CD8-positive, alpha-beta memory T cell (primary cell): ENCODE measurements at regions not wholly inside any gene's neighbourhood (a gene's known extent, or its start where the extent isn't known, plus 50 kb on each side); places are given as distances from the start of the nearest gene placed in this dataset.

Experiments used
- CTCF ChIA-PET: fragments of 350-600 bp; sonication (Branson Sonifier 250); formaldehyde crosslinking; loops from one replicate; lab custom pipeline; 2021; ENCODE audit warnings: antibody characterized with exemption; lab: Charles Lee
- POLR2A ChIA-PET: fragments of 350-600 bp; sonication (Branson Sonifier 250); formaldehyde crosslinking; loops from one replicate; lab custom pipeline; 2021; ENCODE audit warnings: antibody characterized with exemption; lab: Charles Lee
- DNase-seq, 5 donors: peaks; one replicate each; pipeline versions ENCODE4 v3.0.0 to v3.0.0-alpha.2; 2020 to 2022; ENCODE audit warnings: mixed read lengths in 1 of 5
- H3K27ac ChIP-seq: one replicate; pipeline ENCODE4 v1.7.0; 2013; ENCODE audit warnings: low read depth, mild to moderate bottlenecking, low read length, moderate library complexity
- H3K27me3 ChIP-seq: 2 replicates; pipeline ENCODE4 v1.7.0; 2013; ENCODE audit warnings: low read length, mild to moderate bottlenecking; ENCODE audit not compliant: insufficient read depth, poor library complexity, severe bottlenecking
- H3K36me3 ChIP-seq: 2 replicates; pipeline ENCODE4 v1.7.0; 2013; ENCODE audit warnings: mild to moderate bottlenecking, low read length, moderate library complexity; ENCODE audit not compliant: insufficient read depth
- H3K4me1 ChIP-seq: 2 replicates; pipeline ENCODE4 v1.7.0; 2013; ENCODE audit warnings: mild to moderate bottlenecking, low read length, moderate library complexity; ENCODE audit not compliant: insufficient read depth
- H3K4me3 ChIP-seq: 2 replicates; pipeline ENCODE4 v1.7.0; 2013; ENCODE audit warnings: mild to moderate bottlenecking, low read length
- H3K9me3 ChIP-seq: 2 replicates; pipeline ENCODE4 v1.7.0; 2013; ENCODE audit warnings: mild to moderate bottlenecking, low read length
- H3K27ac Mint-ChIP-seq, 8 donors: one replicate each; pipeline ENCODE4 v1.8.0; 2020 to 2021; ENCODE audit warnings: mixed read lengths in 8 of 8, mild to moderate bottlenecking in 6 of 8, inconsistent platforms in 3 of 8, moderate library complexity in 3 of 8
- H3K27me3 Mint-ChIP-seq, 2 donors: one replicate each; pipeline ENCODE4 v1.8.0; 2020 to 2021; ENCODE audit warnings: mixed read lengths in 2 of 2, mild to moderate bottlenecking in 1 of 2, moderate library complexity in 1 of 2
- H3K36me3 Mint-ChIP-seq, 3 donors: one replicate each; pipeline ENCODE4 v1.8.0; 2020 to 2021; ENCODE audit warnings: mixed read lengths in 3 of 3, inconsistent platforms in 1 of 3, mild to moderate bottlenecking in 1 of 3
- H3K4me1 Mint-ChIP-seq, 3 donors: one replicate each; pipeline ENCODE4 v1.8.0; 2020 to 2021; ENCODE audit warnings: mixed read lengths in 3 of 3, inconsistent platforms in 1 of 3, mild to moderate bottlenecking in 1 of 3
- H3K4me3 Mint-ChIP-seq, 7 donors: one replicate each; pipeline ENCODE4 v1.8.0; 2020 to 2021; ENCODE audit warnings: mixed read lengths in 7 of 7, mild to moderate bottlenecking in 6 of 7, moderate library complexity in 4 of 7, inconsistent platforms in 2 of 7
- H3K9me3 Mint-ChIP-seq, 5 donors: one replicate each; pipeline ENCODE4 v1.8.0; 2020 to 2022; ENCODE audit warnings: mixed read lengths in 5 of 5, mild to moderate bottlenecking in 3 of 5, moderate library complexity in 2 of 5, inconsistent platforms in 1 of 5

DNA sequence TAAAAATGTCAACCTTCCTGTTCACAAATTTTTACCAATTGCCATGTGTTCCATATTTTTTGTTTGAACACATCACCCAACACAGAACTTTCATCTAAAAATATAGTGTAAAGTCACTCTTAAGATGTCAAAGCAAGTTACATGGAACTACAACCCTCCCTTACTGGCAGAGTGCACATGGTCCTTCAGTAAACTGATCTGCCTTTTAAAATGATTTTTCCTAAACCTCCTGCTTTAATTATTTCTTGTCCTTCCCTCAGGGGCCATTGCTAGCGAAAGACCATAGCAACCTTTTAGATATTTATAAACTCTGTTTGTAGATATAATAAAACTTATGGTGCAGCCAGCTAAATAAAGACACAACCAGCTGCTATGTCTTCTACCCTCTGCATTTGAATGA is 255.2 kb upstream of the FAR2 start:
- DNase-seq = no peak
- Histone ChIP-seq H3K27ac (no peak overlapping the region), H3K36me3 (no peaks in the 10 kb centered on the region), H3K27me3 (no peaks in the 10 kb centered on the region), H3K4me3 (no peak overlapping the region), H3K9me3 (no peaks in the 10 kb centered on the region), H3K4me1 (no peaks in the 10 kb centered on the region)
- ChIA-PET POLR2A (no interaction called here), CTCF (no interaction called here)
- peaks cover 3% of the 10 kb centered on the region in 2 donors for H3K27me3 Mint-ChIP-seq
- H3K4me1 Mint-ChIP-seq = no peaks in the 10 kb centered on the region
- H3K27ac Mint-ChIP-seq = no peak overlapping the region
- no peaks in the 10 kb centered on the region for H3K36me3 Mint-ChIP-seq
- peaks cover 0 to 5% (median 1%) of the 10 kb centered on the region in 5 donors for H3K9me3 Mint-ChIP-seq
- H3K4me3 Mint-ChIP-seq = no peak overlapping the region

DNA sequence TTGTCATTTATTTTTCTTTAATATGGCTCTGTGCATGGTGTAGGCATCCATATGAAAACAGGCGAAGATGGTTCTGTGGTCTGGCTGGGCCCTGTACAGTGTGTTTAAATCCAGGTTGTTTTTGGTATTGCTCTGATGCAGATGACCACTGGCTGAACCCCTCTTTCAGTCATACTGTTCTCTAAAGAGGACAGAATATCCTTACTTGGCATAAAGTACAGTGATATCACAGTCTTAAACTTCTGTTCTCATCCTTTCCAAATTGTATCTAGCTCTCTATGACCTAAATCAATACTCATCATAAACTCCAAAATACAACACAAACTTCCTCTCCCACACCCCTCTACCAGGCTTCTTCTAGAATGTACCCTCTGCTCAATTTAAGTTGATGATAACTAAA is 252.7 kb upstream of the FAR2 start:
- Mint-ChIP-seq H3K4me1 (no peaks in the 10 kb centered on the region), H3K27me3 (peaks cover 0 to 9% of the 10 kb centered on the region in 2 donors), H3K36me3 (no peaks in the 10 kb centered on the region), H3K9me3 (peaks cover 7 to 14% (median 10%) of the 10 kb centered on the region in 5 donors), H3K27ac (no peak overlapping the region), H3K4me3 (no peak overlapping the region)
- H3K27ac ChIP-seq = no peak overlapping the region
- H3K36me3 ChIP-seq = no peaks in the 10 kb centered on the region
- no peak for DNase-seq
- no peak overlapping the region for H3K4me3 ChIP-seq
- no peaks in the 10 kb centered on the region for H3K9me3 ChIP-seq
- POLR2A ChIA-PET = no interaction called here
- no peaks in the 10 kb centered on the region for H3K4me1 ChIP-seq
- H3K27me3 ChIP-seq = no peaks in the 10 kb centered on the region
- CTCF ChIA-PET = no interaction called here

DNA sequence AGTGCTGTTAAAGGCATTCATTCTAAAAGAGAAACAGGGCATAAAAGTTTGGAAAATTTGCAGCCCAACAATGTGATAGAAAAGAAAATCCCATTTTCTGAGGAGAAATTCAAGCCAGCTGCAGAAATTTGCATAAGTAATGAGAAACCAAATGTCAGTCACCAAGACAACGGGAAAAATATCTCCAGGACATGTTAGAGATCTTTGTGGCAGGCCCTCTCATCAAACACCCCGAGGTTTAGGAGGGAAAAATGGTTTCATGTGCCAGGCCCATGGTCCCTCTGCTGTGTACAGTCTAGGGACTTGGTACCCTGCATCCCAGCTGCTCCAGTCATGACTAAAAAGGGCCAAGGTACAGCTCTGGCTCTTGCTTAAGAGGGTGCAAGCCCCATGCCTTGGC is 251.0 kb upstream of the FAR2 start:
- no peaks in the 10 kb centered on the region for H3K27me3 ChIP-seq
- Mint-ChIP-seq H3K36me3 (no peaks in the 10 kb centered on the region), H3K27ac (no peak overlapping the region), H3K27me3 (peaks cover 0 to 9% of the 10 kb centered on the region in 2 donors), H3K4me1 (no peaks in the 10 kb centered on the region), H3K4me3 (no peak overlapping the region), H3K9me3 (peaks cover 9 to 14% (median 11%) of the 10 kb centered on the region in 5 donors)
- ChIA-PET CTCF (no interaction called here), POLR2A (no interaction called here)
- DNase-seq = no peak
- H3K4me3 ChIP-seq = no peak overlapping the region
- H3K4me1 ChIP-seq = no peaks in the 10 kb centered on the region
- no peaks in the 10 kb centered on the region for H3K9me3 ChIP-seq
- H3K27ac ChIP-seq = no peak overlapping the region
- no peaks in the 10 kb centered on the region for H3K36me3 ChIP-seq

DNA sequence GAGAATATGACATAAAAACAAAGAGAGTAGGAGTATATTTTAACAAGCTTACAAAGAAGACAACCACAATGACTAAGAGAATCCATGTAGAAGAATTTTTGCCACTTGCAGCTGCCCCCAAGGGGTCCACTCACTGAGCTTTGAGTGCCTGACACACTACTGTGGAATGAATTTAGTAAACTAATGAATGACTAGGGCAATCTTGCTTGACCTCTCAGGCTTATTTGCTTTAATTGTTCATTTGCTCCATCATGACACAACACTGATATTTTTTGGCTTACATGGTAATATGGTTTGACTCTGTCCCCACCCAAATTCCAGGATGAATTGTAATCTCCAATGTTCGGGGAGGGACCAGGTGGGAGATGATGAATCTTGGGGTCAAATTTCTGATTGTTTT is 249.1 kb upstream of the FAR2 start:
- Histone ChIP-seq H3K27me3 (no peaks in the 10 kb centered on the region), H3K4me3 (no peak overlapping the region), H3K9me3 (no peaks in the 10 kb centered on the region), H3K27ac (no peak overlapping the region), H3K4me1 (no peaks in the 10 kb centered on the region), H3K36me3 (no peaks in the 10 kb centered on the region)
- Mint-ChIP-seq H3K27ac (no peak overlapping the region), H3K27me3 (peaks cover 0 to 9% of the 10 kb centered on the region in 2 donors), H3K36me3 (no peaks in the 10 kb centered on the region), H3K4me1 (no peaks in the 10 kb centered on the region), H3K4me3 (no peak overlapping the region), H3K9me3 (peaks cover 9 to 20% (median 13%) of the 10 kb centered on the region in 5 donors)
- ChIA-PET POLR2A (no interaction called here), CTCF (no interaction called here)
- no peak for DNase-seq

DNA sequence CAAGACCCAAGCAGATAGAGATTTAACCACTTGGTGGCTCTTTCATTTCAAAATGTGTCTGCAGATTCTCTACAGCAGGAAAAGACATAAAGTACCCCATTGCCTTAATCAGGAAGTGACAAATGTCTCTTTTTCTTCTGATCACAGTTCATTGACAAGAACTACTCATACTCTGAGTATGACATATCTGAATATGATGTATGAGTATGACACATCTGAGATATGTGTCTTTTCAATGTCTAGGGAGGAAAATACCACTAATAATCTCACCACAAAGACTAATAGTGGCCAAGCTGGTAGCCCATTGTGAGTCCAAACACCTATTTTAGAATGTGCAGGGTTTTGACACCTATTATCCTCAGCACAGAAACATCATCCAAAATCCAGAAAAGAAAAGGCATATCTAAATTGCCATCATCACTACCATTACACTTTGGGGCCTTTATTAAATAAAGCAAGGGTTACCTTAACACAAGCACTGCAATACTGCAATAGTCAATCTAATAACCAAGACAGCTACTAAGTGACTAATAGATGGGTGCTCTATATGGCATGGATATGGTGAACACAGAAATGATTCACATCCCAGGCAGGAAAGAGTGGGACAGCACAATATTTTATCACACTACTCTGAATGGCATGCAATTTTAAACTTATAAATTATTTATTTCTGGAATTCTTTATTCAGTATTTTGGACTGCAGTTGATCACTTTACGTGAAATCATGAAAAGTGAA is 243.7 kb upstream of the FAR2 start:
- Mint-ChIP-seq H3K27ac (no peak overlapping the region), H3K36me3 (no peaks in the 10 kb centered on the region), H3K9me3 (peaks cover 8 to 30% (median 16%) of the 10 kb centered on the region in 5 donors), H3K27me3 (peaks cover 0 to under 1% of the 10 kb centered on the region in 2 donors), H3K4me1 (no peaks in the 10 kb centered on the region), H3K4me3 (no peak overlapping the region)
- no peaks in the 10 kb centered on the region for H3K4me1 ChIP-seq
- no peaks in the 10 kb centered on the region for H3K36me3 ChIP-seq
- no peaks in the 10 kb centered on the region for H3K9me3 ChIP-seq
- ChIA-PET CTCF (no interaction called here), POLR2A (no interaction called here)
- no peak overlapping the region for H3K4me3 ChIP-seq
- no peak overlapping the region for H3K27ac ChIP-seq
- no peaks in the 10 kb centered on the region for H3K27me3 ChIP-seq
- no peak for DNase-seq

DNA sequence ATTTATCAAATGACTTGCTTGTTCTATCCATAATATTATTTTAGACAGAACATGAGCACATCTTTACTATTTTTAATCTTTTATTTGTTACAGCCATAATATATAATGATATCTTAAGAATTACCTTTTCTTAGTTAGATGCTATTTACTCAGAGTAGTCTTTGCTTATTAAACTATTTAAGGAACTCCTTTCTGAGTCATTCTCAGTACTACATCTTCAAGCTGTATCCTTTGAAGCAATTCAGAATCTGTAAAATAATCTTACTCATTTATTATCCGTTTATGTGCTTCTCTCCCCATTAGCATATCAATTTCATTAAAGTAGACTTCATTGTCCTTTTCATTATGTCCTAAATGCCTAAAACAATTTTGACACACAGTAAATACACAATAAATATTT is 240.4 kb upstream of the FAR2 start:
- Histone ChIP-seq H3K4me3 (no peak overlapping the region), H3K36me3 (no peaks in the 10 kb centered on the region), H3K9me3 (peaks cover 7% of the 10 kb centered on the region), H3K27ac (no peak overlapping the region), H3K27me3 (no peaks in the 10 kb centered on the region), H3K4me1 (no peaks in the 10 kb centered on the region)
- Mint-ChIP-seq H3K4me3 (no peak overlapping the region), H3K27me3 (no peaks in the 10 kb centered on the region), H3K27ac (no peak overlapping the region), H3K4me1 (no peaks in the 10 kb centered on the region), H3K9me3 (peaks cover 11 to 41% (median 19%) of the 10 kb centered on the region in 5 donors), H3K36me3 (no peaks in the 10 kb centered on the region)
- POLR2A ChIA-PET = no interaction called here
- DNase-seq = no peak
- CTCF ChIA-PET = no interaction called here

DNA sequence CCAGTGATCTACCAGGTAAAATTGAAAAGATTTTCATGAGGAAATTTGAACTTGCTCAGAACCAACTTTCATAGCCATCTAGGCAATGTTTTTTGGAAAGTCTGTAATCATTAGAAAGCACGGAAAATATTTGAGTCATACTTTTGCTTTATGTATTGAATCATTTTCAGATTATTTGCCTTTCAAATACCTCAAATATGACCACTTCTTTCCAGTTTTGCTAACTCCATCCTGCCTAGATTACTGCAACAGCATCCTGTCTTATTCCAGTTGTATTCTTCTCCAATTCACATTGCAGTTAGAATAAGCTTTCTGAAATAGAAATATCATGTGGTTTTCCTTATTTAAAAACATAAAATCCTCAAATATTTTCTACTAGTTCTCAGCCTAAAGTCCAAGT is 239.8 kb upstream of the FAR2 start:
- Histone ChIP-seq H3K4me3 (no peak overlapping the region), H3K36me3 (no peaks in the 10 kb centered on the region), H3K27me3 (no peaks in the 10 kb centered on the region), H3K27ac (no peak overlapping the region), H3K9me3 (peaks cover 10% of the 10 kb centered on the region), H3K4me1 (no peaks in the 10 kb centered on the region)
- Mint-ChIP-seq H3K27ac (no peak overlapping the region), H3K4me1 (no peaks in the 10 kb centered on the region), H3K36me3 (peaks cover 0 to 4% (median 4%) of the 10 kb centered on the region in 3 donors), H3K9me3 (peaks cover 13 to 42% (median 26%) of the 10 kb centered on the region in 5 donors), H3K27me3 (no peaks in the 10 kb centered on the region), H3K4me3 (no peak overlapping the region)
- DNase-seq = no peak
- CTCF ChIA-PET = no interaction called here
- POLR2A ChIA-PET = no interaction called here

DNA sequence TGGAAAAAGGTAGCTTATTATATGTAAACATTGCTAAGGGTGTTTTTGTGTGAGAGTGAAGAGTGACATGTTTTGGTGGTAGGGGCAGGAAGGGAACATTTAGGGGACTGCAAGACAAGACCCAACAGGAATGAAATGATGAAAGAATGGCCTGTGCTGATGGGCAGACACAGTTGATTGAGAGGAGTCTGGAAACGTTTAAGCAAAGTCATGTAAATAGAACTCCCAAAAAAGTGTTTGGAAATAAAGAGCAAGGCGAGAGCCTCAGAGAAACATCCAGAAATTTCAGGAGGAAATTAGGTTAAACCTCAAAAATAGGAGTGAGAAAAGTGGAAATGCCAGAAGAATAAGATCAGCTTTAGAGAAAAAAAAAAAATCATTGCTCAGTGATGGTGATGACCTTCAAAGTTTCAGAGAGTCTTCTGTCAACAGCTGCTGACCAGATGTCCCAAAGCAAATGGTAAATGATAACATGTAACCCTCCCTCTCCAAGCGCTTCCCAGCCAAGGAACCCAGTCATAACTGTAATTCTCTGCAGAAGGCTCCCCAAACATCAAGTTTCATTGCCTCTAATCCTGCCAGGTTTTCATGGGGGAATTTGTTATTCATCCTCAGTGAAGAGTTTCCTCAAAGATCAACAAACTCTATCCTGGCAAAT is 223.2 kb upstream of the FAR2 start:
- Histone ChIP-seq H3K9me3 (no peaks in the 10 kb centered on the region), H3K36me3 (no peaks in the 10 kb centered on the region), H3K4me1 (no peaks in the 10 kb centered on the region), H3K27me3 (no peaks in the 10 kb centered on the region), H3K4me3 (no peak overlapping the region), H3K27ac (no peak overlapping the region)
- H3K4me3 Mint-ChIP-seq = no peak overlapping the region
- no peaks in the 10 kb centered on the region for H3K4me1 Mint-ChIP-seq
- ChIA-PET POLR2A (no interaction called here), CTCF (no interaction called here)
- H3K36me3 Mint-ChIP-seq = no peaks in the 10 kb centered on the region
- no peak for DNase-seq
- no peak overlapping the region for H3K27ac Mint-ChIP-seq
- peaks cover 0 to 8% of the 10 kb centered on the region in 2 donors for H3K27me3 Mint-ChIP-seq
- H3K9me3 Mint-ChIP-seq = peaks cover 0 to 15% (median 6%) of the 10 kb centered on the region in 5 donors
